GM21737 (cell line): ENCODE measurements at regions not wholly inside any gene's neighbourhood (a gene's known extent, or its start where the extent isn't known, plus 50 kb on each side); places are given as distances from the start of the nearest gene placed in this dataset.
"Not testable (repeated sequence)": the region's sequence is repeated elsewhere in the genome, so short reads cannot be mapped to it uniquely, and the experiment has no call there.

Experiments used
- ATAC-seq: cut with Tn5 transposase; IDR thresholded peaks from one replicate; pipeline ENCODE4 v1.9.1; 2021; ENCODE audit warnings: mild to moderate bottlenecking, moderate library complexity; ENCODE audit not compliant: unreplicated experiment

DNA sequence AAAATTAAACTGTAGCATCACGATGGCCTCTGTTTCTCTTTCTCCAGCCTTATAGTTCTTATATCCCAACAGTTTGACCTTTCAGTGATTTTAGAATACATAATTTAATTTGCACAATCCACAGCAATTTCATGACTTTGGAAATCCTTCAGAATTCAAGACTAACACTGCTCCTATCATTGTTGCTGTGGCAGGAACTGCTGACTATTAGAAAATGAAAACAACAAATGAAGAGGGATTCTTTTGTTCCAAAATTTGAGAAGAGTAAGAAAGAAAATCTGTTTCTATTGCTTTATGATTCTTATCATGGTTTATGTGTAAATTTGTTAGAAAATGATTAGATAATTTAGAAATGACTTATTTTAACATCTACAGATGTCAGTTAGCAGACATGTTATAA is 604.0 kb upstream of the ADGRB3 start:
- no peak for ATAC-seq

DNA sequence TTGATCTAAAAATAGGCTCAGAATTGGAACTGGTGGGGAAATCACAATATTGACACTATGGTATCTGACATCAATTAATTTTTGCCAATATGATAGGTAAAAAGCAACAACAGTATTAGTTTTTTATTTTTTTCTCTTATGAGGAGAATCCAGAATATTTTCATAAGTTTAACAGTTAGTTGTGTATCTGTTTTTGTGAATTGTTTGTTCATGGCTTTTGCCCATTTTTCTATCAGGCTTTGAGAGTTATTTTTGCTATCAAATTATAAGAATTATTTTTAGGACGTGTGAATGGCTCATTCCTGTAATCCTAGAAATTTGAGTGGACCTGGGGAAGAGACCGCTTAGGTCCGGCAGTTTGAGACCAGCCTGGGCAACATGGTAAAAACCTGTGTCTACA is 608.6 kb upstream of the ADGRB3 start:
- no peak for ATAC-seq

DNA sequence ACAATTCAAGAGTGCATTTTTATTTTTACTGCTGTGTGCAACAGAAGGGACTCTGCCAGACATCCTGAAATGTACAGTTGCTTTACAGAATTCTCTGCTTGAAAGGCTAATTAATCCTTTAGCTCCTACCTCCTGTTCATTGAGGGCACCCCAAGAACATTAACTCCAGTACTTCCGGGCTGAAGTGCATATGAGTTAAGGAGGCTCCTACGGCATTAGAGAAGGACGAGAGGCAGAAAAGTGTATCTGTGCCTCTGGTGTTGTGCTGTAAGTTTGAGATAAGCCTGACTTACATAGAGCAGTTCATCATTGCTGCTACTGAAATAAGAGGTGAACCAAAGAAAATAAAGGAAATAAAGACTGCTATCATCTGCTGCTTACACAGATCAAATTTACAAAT is 609.3 kb upstream of the ADGRB3 start:
- no peak for ATAC-seq

DNA sequence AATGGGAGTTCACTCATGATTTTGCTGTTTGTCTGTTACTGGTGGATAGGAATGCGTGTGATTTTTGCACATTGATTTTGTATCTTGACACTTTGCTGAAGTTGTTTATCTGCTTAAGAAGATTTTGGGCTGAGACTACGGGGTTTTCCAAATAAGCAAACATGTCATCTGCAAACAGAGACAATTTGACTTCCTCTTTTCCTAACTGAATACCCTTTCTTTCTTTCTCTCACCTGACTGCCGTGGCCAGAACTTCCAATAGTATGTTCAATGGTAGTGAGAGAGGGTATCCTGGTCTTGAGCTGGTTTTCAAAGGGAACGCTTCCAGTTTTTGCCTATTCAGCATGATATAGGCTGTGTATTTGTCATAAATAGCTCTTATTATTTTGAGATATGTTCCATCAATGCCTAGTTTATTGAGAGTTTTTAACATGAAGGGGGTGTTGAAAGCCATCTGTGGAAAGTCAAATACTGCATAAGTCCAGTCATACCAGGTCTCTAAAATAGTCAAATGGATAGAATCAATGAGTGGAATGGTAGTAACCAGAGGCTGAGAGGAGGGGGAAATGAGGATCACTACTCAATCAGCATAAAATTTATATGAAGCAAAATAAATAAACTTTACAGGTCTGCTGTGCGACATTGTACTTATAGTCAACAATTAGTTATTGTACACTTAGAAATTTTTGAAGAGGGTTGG is 610.4 kb upstream of the ADGRB3 start:
- no peak for ATAC-seq

DNA sequence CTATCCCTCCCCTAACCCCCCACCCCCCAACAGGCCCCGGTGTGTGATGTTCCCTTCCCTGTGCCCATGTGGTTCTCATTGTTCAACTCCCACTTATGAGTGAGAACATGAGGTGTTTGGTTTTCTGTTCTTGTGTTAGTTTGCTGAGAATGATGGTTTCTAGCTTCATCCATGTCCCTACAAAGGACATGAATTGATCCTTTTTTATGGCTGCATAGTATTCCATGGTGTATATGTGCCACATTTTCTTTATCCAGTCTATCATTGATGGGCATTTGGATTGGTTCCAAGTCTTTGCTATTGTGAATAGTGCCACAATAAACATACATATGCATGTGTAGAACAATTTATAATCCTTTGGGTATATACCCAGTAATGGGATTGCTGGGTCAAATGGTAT is 612.1 kb upstream of the ADGRB3 start:
- not testable (repeated sequence) for ATAC-seq

DNA sequence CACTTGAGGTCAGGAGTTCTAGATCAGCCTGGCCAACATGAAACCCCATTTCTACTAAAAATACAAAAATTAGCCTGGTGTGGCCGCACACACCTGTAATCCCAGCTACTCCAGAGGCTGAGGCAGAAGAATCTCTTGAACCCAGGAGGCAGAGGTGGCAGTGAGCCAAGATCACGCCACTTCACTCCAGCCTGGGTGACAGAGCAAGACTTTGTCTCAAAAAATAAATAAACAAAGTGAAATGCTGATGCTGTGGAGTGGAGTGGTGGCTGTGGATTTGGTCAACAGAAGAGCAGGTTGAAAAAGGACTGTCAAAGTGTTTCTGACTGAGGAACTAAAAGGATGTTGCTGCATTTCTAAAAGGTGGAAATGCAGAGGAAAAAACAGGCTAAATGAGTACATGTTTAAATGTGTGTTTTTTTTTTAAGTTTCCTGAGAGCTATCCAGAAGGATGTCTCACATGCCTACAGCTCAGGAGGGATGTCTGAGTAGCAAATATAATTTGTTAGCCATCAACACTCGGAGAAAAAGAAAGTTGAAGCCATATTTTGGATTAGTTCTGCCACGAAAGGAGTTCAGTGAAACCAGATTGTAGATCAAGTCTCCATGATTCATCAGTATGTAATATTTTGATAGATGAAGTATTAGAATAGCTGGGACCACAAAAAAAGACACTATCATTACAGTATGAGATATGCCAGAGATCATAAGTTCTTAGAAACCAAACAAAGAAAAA is 621.1 kb upstream of the ADGRB3 start:
- no peak for ATAC-seq

DNA sequence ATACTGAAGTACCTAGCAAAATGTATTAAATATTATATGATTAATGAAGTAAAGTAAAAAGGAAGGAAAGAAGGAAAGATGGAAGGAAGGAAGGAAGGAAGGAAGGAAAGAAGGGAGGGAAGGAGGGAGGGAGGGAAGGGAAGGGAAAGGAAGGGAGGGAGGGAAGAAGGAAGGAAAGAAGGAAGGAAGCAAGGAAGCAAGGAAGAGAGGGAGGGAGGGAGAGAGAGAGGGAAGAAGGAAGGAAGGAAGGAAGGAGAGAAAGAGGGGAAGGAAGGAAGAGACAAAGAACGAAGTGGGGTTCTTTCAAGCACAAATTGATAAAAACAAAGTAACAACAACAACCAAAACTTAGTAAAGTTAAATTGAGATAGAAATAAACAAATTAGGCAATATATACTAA is 622.3 kb upstream of the ADGRB3 start:
- no peak for ATAC-seq

DNA sequence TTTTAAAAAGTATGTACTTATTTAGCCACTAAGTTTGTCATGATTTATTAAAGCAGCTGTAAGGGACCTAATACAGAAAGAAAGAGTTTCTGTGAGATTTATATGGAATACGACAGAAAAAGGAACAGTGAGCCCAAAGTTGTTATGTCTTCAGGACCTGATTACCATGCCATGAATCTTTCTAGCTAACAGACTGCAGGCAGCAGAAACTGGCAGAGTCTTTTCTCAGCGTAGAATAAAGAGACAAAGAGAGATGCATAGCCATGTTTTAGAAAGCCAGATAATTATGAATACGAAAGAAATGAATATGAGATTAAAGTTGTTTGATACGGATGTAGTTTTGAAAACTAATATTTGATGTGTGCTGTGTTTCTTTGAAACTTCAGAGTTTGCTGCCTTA is 624.1 kb upstream of the ADGRB3 start:
- ATAC-seq = no peak

DNA sequence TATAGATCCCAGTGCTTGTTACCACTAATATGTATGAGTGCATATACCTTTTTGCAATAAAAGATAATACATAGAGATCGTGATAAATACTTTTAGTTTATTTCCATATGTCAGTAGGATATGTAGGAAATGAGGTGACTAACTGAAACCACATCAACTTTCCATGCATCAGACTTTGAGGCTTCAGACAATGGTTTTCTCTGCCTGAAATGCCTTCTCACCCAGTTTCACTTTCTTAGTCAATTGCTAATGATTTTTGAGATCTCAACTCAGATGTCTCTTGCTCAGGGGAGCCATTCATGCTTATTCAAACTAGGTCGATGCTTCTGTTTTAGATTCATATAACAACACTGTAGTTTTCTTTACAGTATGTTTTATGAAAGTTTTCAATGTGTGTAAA is 626.6 kb upstream of the ADGRB3 start:
- ATAC-seq = peak; percentile 65

DNA sequence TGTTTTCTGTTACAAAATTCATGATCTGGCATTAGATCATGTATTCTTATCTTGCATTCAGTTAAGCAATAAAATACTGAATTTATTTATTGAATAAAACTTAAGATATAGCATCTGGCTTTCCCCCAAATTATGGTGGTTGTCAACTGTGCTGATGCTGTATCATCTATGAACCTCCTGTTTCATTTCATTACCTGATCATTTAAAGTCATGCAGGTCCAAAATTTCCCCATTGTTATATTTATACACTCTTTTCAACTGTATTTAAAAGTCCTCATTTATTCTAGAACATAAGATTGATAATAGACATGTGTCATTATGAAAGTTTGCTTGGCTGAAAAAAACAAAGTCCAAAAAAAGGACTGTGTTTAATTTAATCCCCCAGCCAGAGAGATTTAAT is 627.4 kb upstream of the ADGRB3 start:
- no peak for ATAC-seq

DNA sequence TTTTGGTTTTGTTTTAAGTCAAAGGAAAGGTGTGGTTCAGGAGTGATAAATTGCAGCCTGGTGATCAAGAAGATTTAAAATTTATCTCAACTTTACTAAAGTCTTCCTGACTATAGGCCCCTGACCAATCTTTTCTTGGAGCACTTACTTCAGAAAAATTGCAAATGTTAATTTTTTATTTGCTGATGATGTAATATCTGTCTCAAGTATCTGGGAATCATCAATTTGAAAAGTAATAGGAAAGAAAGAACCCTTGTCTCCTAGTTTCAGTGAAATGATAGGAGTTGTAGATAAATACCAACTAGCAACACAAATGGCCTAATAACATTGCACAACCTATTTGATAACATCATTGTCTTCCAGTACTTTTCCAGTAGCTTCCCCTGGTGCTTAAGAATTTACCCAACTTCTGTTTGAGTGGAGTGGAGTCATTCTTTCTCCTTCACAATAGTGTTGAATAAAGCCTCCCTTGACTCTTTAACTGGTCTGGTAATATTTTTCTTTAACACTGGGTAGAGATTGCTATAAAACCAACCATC is 648.3 kb upstream of the ADGRB3 start:
- no peak for ATAC-seq

DNA sequence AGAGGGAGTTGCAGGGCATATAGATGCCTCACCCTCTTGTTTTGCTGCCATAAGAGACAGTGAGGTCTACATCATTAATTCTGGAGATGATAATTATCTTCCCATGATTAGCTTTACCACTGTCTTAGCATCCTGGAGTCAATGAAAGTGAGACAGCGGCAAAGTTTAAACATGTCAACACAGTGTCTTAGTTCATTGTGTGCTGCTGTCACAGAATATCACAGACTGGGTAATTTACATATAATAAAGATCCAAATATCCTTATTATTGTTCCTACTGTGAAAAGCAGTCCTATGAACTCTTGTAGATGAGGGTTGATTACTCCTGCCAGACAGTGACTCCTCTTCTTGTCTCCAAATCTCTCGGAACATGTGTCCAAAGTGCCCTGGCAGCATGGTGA is 658.6 kb upstream of the ADGRB3 start:
- ATAC-seq = no peak

DNA sequence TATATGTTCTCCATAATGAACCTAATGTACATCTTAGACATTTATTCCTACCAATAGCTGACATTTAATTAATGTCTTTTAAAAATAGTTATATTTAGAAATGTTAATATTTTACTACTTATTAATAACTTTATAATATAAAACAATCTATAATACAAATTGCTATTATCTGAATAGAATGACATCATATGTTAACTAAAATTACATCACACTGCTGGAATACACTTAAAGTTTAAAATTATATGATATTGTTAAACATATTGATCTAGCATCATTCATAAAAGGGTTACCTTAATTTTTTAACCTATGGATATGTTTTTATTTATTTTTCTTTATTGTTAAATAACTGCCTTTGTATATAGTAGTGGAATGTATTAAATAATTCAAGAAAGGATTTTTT is 660.2 kb upstream of the ADGRB3 start:
- no peak for ATAC-seq

DNA sequence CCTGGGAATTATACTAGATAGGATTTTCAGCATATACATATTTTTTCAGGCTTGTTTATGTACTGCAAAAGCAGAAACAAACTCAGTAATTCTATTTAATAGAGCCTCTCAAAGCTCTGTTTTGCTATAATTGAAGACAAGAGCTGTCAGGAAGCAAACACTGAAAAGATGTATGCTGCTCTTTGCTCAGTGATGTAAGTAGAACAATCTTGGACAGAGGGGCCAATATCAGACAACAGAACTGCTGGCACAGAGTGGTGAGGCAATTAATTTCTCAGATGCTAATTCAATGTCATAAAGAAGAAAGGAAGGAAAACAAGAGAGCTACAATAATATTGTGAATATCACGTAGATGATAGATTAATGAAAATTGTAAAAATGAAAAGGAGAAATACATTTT is 663.3 kb upstream of the ADGRB3 start:
- no peak for ATAC-seq

DNA sequence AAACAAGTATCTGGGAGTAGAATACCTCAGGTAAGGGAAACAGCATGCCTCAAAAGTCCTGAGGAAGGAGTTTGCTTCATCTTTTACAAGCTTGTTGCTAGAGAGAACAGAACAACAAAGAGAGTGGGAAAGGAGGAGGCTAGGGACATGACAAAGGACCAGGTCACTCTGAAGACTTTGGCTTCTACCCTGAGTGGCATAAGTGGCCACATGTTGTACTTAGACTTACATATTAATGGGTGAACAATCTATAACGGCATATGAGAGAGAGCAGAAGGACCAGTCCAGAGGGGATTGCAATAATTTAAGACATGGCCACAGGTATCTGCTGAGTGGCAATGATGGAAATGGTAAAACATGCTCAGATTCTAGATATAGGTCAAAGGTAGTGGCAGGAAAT is 668.3 kb upstream of the ADGRB3 start:
- ATAC-seq = no peak

DNA sequence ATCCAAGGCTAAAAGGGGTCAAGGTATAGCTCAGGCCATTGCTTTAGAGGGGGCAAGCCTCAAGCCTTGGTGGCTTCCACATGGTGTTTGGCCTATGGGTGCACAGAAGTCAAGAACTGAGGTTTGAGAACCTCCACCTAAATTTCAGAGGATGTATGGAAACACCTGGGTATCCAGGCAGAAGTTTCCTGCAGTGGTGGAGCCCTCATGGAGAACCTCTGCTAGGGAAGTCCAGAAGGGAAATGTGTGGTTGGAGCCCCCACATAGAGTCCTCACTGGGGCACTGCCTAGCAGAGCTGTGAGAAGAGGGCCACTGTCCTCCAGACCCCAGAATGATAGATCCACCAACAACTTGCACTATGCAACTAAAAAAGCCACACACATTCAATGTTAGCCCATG is 678.7 kb upstream of the ADGRB3 start:
- no peak for ATAC-seq

DNA sequence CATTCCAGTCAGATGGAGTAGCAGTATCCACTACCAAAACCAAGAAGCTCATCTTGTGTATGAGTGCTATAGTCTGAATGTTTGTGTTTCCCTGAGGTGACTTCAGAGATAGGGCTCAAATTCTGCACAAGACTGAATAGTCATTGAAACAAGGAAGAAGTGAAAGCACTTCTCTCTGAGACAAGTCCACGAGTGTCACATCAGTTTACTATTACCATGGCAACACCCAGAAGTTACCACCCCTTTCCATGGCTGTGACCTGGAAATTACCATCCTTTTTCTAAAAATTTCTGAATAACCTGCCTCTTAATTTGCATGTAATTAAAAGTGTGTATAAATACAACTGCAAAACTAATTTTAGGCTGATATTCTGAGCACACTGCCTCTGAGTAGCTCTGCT is 682.1 kb upstream of the ADGRB3 start:
- no peak for ATAC-seq

DNA sequence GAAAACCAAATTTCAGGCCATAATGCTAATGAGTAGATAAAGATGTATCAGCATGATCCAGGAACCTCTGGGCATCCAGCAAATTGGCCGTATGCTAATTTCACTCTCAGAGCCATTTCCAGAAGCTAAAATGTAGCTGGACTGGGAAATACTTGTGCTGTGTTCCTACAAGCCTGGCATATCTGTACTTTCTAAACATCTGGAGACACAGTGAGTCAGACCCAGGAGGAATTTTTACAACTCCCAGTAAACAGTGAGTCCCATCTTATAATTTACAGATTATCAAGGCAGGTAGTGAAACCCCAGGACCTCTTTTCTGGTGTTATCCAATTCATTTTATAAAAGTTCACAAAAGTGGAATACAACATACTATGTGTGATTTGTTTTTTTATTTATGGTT is 683.0 kb upstream of the ADGRB3 start:
- ATAC-seq = no peak

DNA sequence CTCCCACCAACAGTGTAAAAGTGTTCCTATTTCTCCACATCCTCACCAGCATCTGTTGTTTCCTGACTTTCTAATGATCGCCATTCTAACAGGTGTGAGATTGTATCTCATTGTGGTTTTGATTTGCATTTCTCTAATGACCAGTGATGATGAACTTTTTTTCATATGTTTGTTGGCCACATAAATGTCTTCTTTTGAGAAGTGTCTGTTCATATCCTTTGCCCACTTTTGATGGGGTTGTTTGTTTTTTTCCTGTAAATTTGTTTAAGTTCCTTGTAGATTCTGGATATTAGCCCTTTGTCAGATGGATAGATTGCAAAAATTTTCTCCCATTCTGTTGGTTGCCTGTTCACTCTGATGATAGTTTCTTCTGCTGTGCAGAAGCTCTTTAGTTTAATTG is 687.3 kb upstream of the ADGRB3 start:
- not testable (repeated sequence) for ATAC-seq

DNA sequence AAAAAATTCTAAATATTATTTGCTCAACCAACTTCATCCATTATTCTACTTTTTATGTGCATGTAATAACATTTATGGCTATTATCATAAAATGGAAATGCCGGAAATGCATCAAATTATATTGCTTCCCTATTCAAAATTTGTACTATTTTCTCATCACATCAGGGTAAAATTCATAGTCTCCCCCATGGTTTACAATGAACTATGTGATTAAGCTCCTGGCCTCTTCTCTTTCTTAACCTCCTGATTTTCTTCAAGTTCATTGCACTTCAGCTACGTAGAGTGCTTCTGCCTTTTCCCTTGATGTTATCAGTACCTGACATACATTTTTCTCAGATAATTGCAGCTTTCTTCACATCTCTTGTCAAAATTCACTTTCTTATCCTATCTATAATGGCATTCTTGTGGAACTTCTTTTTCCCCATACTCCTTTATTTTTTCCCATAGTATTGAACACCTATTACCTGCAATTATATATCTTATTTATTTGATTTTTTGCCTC is 699.1 kb upstream of the ADGRB3 start:
- no peak for ATAC-seq

DNA sequence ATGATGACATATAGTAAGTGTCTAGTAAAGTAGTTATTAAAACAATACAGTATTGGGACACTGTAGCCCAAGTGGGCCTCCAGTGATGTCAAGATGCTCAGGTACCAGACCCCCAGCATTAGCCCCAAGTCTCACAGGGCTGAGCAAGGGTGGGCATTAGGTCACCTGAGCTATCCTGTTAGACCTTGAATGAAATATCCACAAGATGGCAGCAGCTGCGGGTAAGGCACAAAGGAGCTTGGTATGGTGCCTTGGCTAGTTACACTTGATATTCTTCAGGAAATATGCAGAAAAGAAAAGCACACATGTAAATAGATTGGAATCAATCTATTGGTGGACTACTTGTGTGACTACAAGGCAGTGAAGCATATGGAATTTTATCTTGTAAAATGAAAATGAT is 701.8 kb upstream of the ADGRB3 start:
- ATAC-seq = no peak

DNA sequence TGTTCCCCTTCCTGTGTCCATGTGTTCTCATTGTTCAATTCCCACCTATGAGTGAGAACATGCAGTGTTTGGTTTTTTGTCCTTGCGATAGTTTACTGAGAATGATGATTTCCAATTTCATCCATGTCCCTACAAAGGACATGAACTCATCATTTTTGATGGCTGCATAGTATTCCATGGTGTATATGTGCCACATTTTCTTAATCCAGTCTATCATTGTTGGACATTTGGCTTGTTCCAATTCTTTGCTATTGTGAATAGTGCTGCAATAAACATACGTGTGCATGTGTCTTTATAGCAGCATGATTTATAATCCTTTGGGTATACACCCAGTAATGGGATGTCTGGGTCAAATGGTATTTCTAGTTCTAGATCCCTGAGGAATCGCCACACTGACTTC is 712.5 kb upstream of the ADGRB3 start:
- not testable (repeated sequence) for ATAC-seq
